ENCODE measurements at regions not wholly inside any gene's neighbourhood (a gene's known extent, or its start where the extent isn't known, plus 50 kb on each side); places are given as distances from the start of the nearest gene placed in this dataset.

- no peaks in the 10 kb centered on the region for H3K9me3 ChIP-seq
- DNase-seq (no peak), ATAC-seq (replicated peaks in 1 of 4) (no peak)
- peaks cover 12 to 29% of the 10 kb centered on the region in 2 experiments for H3K4me1 ChIP-seq (ENCODE audit: control insufficient read depth in 1 of 2, extremely low read depth in 1 of 2, insufficient read depth in 2 of 2, low read length in 2 of 2)
- Mint-ChIP-seq H3K27ac (no peak overlapping the region), H3K36me3 (no peaks in the 10 kb centered on the region), H3K9me3 (no peaks in the 10 kb centered on the region), H3K4me3 (no peak overlapping the region), H3K4me1 (peaks cover 28 to 38% (median 29%) of the 10 kb centered on the region in 3 donors), H3K27me3 (no peaks in the 10 kb centered on the region)
- no peak overlapping the region for H3K4me3 ChIP-seq (ENCODE audit: control insufficient read depth in 1 of 2, extremely low read depth in 1 of 2, low read length in 1 of 2)
- H3K36me3 ChIP-seq (ENCODE audit: control insufficient read depth in 2 of 2, extremely low read depth in 1 of 2, insufficient read depth in 1 of 2, low read length in 1 of 2): no peaks in the 10 kb centered on the region
- H3K27ac ChIP-seq (ENCODE audit: low read length): no peak overlapping the region
- CTCF ChIA-PET: no interaction called here
- H3K27me3 ChIP-seq (replicated peaks in 1 of 2; ENCODE audit: control insufficient read depth in 2 of 2, extremely low read depth in 1 of 2, insufficient read depth in 2 of 2, low read length in 1 of 2): no peaks in the 10 kb centered on the region
- POLR2A ChIA-PET: no interaction called here
These were observed 242.2 kb upstream of the FN1 start for GRCh38 chr2:215678094-215678493.

- Histone ChIP-seq H3K9me3 (no peaks in the 10 kb centered on the region), H3K27ac (ENCODE audit: low read length) (no peak overlapping the region), H3K27me3 (replicated peaks in 1 of 2; ENCODE audit: control insufficient read depth in 2 of 2, extremely low read depth in 1 of 2, insufficient read depth in 2 of 2, low read length in 1 of 2) (no peaks in the 10 kb centered on the region), H3K4me1 (ENCODE audit: control insufficient read depth in 1 of 2, extremely low read depth in 1 of 2, insufficient read depth in 2 of 2, low read length in 2 of 2) (peaks cover 11 to 29% of the 10 kb centered on the region in 2 experiments), H3K36me3 (ENCODE audit: control insufficient read depth in 2 of 2, extremely low read depth in 1 of 2, insufficient read depth in 1 of 2, low read length in 1 of 2) (no peaks in the 10 kb centered on the region), H3K4me3 (ENCODE audit: control insufficient read depth in 1 of 2, extremely low read depth in 1 of 2, low read length in 1 of 2) (no peak overlapping the region)
- Mint-ChIP-seq H3K27me3 (no peaks in the 10 kb centered on the region), H3K4me3 (no peak overlapping the region), H3K27ac (no peak overlapping the region), H3K4me1 (peaks cover 28 to 37% (median 29%) of the 10 kb centered on the region in 3 donors), H3K9me3 (peaks cover 0 to 3% (median 0%) of the 10 kb centered on the region in 3 donors), H3K36me3 (no peaks in the 10 kb centered on the region)
- ATAC-seq (replicated peaks in 1 of 4) (no peak), DNase-seq (no peak)
- 60% methylated on average over 1 of the region's 2 CpGs for WGBS (ENCODE audit: insufficient coverage)
- POLR2A ChIA-PET: no interaction called here
- CTCF ChIA-PET: no interaction called here
These were observed 241.6 kb upstream of the FN1 start for GRCh38 chr2:215677481-215677880.

GRCh38 chr2:215672406-215672805 lies 236.5 kb upstream of the FN1 start:
- Mint-ChIP-seq H3K4me1 (peaks cover 2 to 8% (median 3%) of the 10 kb centered on the region in 3 donors), H3K36me3 (no peaks in the 10 kb centered on the region), H3K4me3 (no peak overlapping the region), H3K9me3 (peaks cover 0 to 4% (median 0%) of the 10 kb centered on the region in 3 donors), H3K27me3 (peaks cover 2 to 4% of the 10 kb centered on the region in 2 donors), H3K27ac (no peak overlapping the region)
- WGBS (ENCODE audit: insufficient coverage): no CpG with 5 or more reads among the region's 1 CpG
- ChIA-PET CTCF (no interaction called here), POLR2A (no interaction called here)
- no peak overlapping the region for H3K4me3 ChIP-seq (ENCODE audit: control insufficient read depth in 1 of 2, extremely low read depth in 1 of 2, low read length in 1 of 2)
- H3K27ac ChIP-seq (ENCODE audit: low read length): no peak overlapping the region
- no peaks in the 10 kb centered on the region for H3K36me3 ChIP-seq (ENCODE audit: control insufficient read depth in 2 of 2, extremely low read depth in 1 of 2, insufficient read depth in 1 of 2, low read length in 1 of 2)
- no peak for ATAC-seq (replicated peaks in 1 of 4)
- peaks cover 0 to 2% of the 10 kb centered on the region in 2 experiments for H3K27me3 ChIP-seq (replicated peaks in 1 of 2; ENCODE audit: control insufficient read depth in 2 of 2, extremely low read depth in 1 of 2, insufficient read depth in 2 of 2, low read length in 1 of 2)
- DNase-seq: no peak
- H3K9me3 ChIP-seq: no peaks in the 10 kb centered on the region
- peaks cover 0 to 4% of the 10 kb centered on the region in 2 experiments for H3K4me1 ChIP-seq (ENCODE audit: control insufficient read depth in 1 of 2, extremely low read depth in 1 of 2, insufficient read depth in 2 of 2, low read length in 2 of 2)

GRCh38 chr2:215671691-215672090 lies 235.8 kb upstream of the FN1 start:
- no peaks in the 10 kb centered on the region for H3K4me1 ChIP-seq (ENCODE audit: control insufficient read depth in 1 of 2, extremely low read depth in 1 of 2, insufficient read depth in 2 of 2, low read length in 2 of 2)
- H3K27ac ChIP-seq (ENCODE audit: low read length): no peak overlapping the region
- WGBS (ENCODE audit: insufficient coverage): no CpG with 5 or more reads among the region's 6 CpGs
- H3K4me3 ChIP-seq (ENCODE audit: control insufficient read depth in 1 of 2, extremely low read depth in 1 of 2, low read length in 1 of 2): no peak overlapping the region
- H3K27me3 ChIP-seq (replicated peaks in 1 of 2; ENCODE audit: control insufficient read depth in 2 of 2, extremely low read depth in 1 of 2, insufficient read depth in 2 of 2, low read length in 1 of 2): peaks cover 0 to 2% of the 10 kb centered on the region in 2 experiments
- ATAC-seq (replicated peaks in 1 of 4) (no peak), DNase-seq (no peak)
- no peak overlapping the region for H3K27ac Mint-ChIP-seq
- peaks cover 0 to under 1% (median 0%) of the 10 kb centered on the region in 3 donors for H3K4me1 Mint-ChIP-seq
- H3K9me3 ChIP-seq: no peaks in the 10 kb centered on the region
- no peak overlapping the region for H3K4me3 Mint-ChIP-seq
- peaks cover 2 to 4% of the 10 kb centered on the region in 2 donors for H3K27me3 Mint-ChIP-seq
- H3K9me3 Mint-ChIP-seq: peaks cover 0 to 4% (median 0%) of the 10 kb centered on the region in 3 donors
- H3K36me3 ChIP-seq (ENCODE audit: control insufficient read depth in 2 of 2, extremely low read depth in 1 of 2, insufficient read depth in 1 of 2, low read length in 1 of 2): no peaks in the 10 kb centered on the region
- no peaks in the 10 kb centered on the region for H3K36me3 Mint-ChIP-seq
- POLR2A ChIA-PET: no interaction called here
- CTCF ChIA-PET: interaction anchor here (0.6 to 0.7 kb wide), 4 partner anchors 9 to 1401 kb away, joined by 3 to 5 read pairs (median 4); no protein-coding TSS in a partner anchor

- ChIA-PET POLR2A (no interaction called here), CTCF (interaction anchor here (0.7 kb wide), 2 partner anchors 268 to 1400 kb away, joined by 3 to 4 read pairs; no protein-coding TSS in a partner anchor)
- Mint-ChIP-seq H3K9me3 (peaks cover 0 to 4% (median 0%) of the 10 kb centered on the region in 3 donors), H3K4me1 (no peaks in the 10 kb centered on the region), H3K36me3 (no peaks in the 10 kb centered on the region), H3K27me3 (peaks cover 2 to 4% of the 10 kb centered on the region in 2 donors), H3K27ac (no peak overlapping the region), H3K4me3 (no peak overlapping the region)
- Histone ChIP-seq H3K27ac (ENCODE audit: low read length) (no peak overlapping the region), H3K36me3 (ENCODE audit: control insufficient read depth in 2 of 2, extremely low read depth in 1 of 2, insufficient read depth in 1 of 2, low read length in 1 of 2) (no peaks in the 10 kb centered on the region), H3K4me1 (ENCODE audit: control insufficient read depth in 1 of 2, extremely low read depth in 1 of 2, insufficient read depth in 2 of 2, low read length in 2 of 2) (no peaks in the 10 kb centered on the region), H3K4me3 (ENCODE audit: control insufficient read depth in 1 of 2, extremely low read depth in 1 of 2, low read length in 1 of 2) (no peak overlapping the region), H3K9me3 (no peaks in the 10 kb centered on the region), H3K27me3 (replicated peaks in 1 of 2; ENCODE audit: control insufficient read depth in 2 of 2, extremely low read depth in 1 of 2, insufficient read depth in 2 of 2, low read length in 1 of 2) (peaks cover 0 to 2% of the 10 kb centered on the region in 2 experiments)
- ATAC-seq (replicated peaks in 1 of 4) (no peak), DNase-seq (no peak)
- WGBS (ENCODE audit: insufficient coverage): 96% methylated on average over 2 of the region's 2 CpGs
These were observed 235.4 kb upstream of the FN1 start for GRCh38 chr2:215671244-215671643.

GRCh38 chr2:215670396-215670795 lies 234.5 kb upstream of the FN1 start:
- Mint-ChIP-seq H3K27ac (no peak overlapping the region), H3K36me3 (no peaks in the 10 kb centered on the region), H3K4me3 (no peak overlapping the region), H3K27me3 (peaks cover 2 to 4% of the 10 kb centered on the region in 2 donors), H3K9me3 (peaks cover 0 to 4% (median 0%) of the 10 kb centered on the region in 3 donors), H3K4me1 (no peaks in the 10 kb centered on the region)
- no peaks in the 10 kb centered on the region for H3K9me3 ChIP-seq
- H3K27ac ChIP-seq (ENCODE audit: low read length): no peak overlapping the region
- no peak for DNase-seq
- POLR2A ChIA-PET: no interaction called here
- no peak overlapping the region for H3K4me3 ChIP-seq (ENCODE audit: control insufficient read depth in 1 of 2, extremely low read depth in 1 of 2, low read length in 1 of 2)
- CTCF ChIA-PET: interaction anchor here in 1 of 2 donors (0.5 kb wide), 1 partner anchor 465 kb away, joined by 5 read pairs; no protein-coding TSS in a partner anchor
- H3K4me1 ChIP-seq (ENCODE audit: control insufficient read depth in 1 of 2, extremely low read depth in 1 of 2, insufficient read depth in 2 of 2, low read length in 2 of 2): no peaks in the 10 kb centered on the region
- peaks cover 0 to 2% of the 10 kb centered on the region in 2 experiments for H3K27me3 ChIP-seq (replicated peaks in 1 of 2; ENCODE audit: control insufficient read depth in 2 of 2, extremely low read depth in 1 of 2, insufficient read depth in 2 of 2, low read length in 1 of 2)
- H3K36me3 ChIP-seq (ENCODE audit: control insufficient read depth in 2 of 2, extremely low read depth in 1 of 2, insufficient read depth in 1 of 2, low read length in 1 of 2): no peaks in the 10 kb centered on the region
- no CpG with 5 or more reads among the region's 4 CpGs for WGBS (ENCODE audit: insufficient coverage)
- ATAC-seq (replicated peaks in 1 of 4): no peak

- 94% methylated on average over 2 of the region's 5 CpGs for WGBS (ENCODE audit: insufficient coverage)
- Mint-ChIP-seq H3K9me3 (peaks cover 0 to 4% (median 0%) of the 10 kb centered on the region in 3 donors), H3K4me1 (peaks cover 0 to 2% (median 0%) of the 10 kb centered on the region in 3 donors), H3K27ac (no peak overlapping the region), H3K27me3 (peaks cover 2 to 4% of the 10 kb centered on the region in 2 donors), H3K36me3 (no peaks in the 10 kb centered on the region), H3K4me3 (no peak overlapping the region)
- DNase-seq: no peak
- ChIA-PET POLR2A (no interaction called here), CTCF (no interaction called here)
- Histone ChIP-seq H3K27me3 (replicated peaks in 1 of 2; ENCODE audit: control insufficient read depth in 2 of 2, extremely low read depth in 1 of 2, insufficient read depth in 2 of 2, low read length in 1 of 2) (peaks cover 0 to 2% of the 10 kb centered on the region in 2 experiments), H3K27ac (ENCODE audit: low read length) (no peak overlapping the region), H3K36me3 (ENCODE audit: control insufficient read depth in 2 of 2, extremely low read depth in 1 of 2, insufficient read depth in 1 of 2, low read length in 1 of 2) (no peaks in the 10 kb centered on the region), H3K4me1 (ENCODE audit: control insufficient read depth in 1 of 2, extremely low read depth in 1 of 2, insufficient read depth in 2 of 2, low read length in 2 of 2) (no peaks in the 10 kb centered on the region), H3K4me3 (ENCODE audit: control insufficient read depth in 1 of 2, extremely low read depth in 1 of 2, low read length in 1 of 2) (no peak overlapping the region), H3K9me3 (no peaks in the 10 kb centered on the region)
- ATAC-seq (replicated peaks in 1 of 4): no peak
These were observed 232.5 kb upstream of the FN1 start for GRCh38 chr2:215668378-215668775.

All from T-cell (primary cell).